ENCODE measurements at regions not wholly inside any gene's neighbourhood (a gene's known extent, or its start where the extent isn't known, plus 50 kb on each side); places are given as distances from the start of the nearest gene placed in this dataset.

DNA sequence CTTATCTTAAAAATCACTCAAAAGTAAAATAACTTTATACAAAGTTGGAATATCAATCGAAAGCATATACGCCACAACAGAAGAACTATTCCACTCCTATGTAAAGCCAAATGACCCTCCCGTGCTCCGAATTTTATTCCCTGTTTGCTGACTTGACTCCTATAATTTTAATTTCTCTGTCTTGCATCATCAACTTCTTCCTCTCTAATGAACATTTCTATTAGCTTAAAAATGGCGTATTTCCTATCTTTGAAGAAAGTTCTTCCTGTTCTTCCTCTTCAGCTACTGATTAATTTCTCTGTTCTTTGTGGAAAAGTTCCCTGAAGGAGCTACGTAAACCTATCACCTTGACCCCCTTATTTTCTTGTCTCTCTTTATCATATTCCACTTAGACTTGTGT is 389.3 kb downstream of the LMO7 start:
- DNase-seq (ENCODE audit: low read depth in 2 of 3, low spot score in 2 of 3): no peak

DNA sequence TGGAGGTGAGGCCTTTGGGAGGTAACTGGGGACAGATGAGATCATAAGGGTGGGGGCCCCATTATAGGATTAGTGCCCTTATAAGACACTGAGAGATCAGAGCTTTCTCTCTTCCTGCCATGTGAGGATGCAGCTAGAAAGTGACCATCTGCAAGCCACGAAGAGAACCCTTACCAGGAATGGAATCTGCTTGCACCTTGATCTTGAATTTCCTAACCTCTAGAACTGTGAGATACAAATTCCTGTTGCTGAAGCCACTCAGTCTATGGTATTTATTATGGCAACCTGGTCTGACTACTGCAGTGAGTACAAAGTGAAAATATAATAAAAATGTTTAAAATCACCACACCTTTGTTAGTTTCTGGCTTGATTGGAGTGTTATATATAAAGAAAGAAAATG is 388.0 kb downstream of the LMO7 start:
- no peak for DNase-seq (ENCODE audit: low read depth in 2 of 3, low spot score in 2 of 3)

DNA sequence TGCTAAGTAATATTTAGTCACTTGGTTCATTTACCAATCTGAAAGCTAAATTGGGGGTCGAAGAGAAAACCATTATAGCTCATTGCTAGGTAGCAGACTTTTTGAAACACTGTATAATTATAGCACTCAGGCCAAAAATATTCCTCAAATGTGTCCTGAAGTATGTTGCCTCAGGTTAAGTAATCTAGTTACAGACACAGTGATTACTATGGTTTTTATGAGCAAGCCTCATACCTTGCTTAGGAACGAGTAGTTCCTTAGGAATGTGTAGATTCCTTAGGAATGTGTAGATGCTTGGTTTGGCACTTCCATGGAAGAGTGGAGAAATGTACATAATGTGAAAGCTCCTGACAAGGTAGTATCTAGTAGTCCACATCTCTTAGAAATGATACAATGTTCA is 387.5 kb downstream of the LMO7 start:
- DNase-seq (ENCODE audit: low read depth in 2 of 3, low spot score in 2 of 3): no peak

DNA sequence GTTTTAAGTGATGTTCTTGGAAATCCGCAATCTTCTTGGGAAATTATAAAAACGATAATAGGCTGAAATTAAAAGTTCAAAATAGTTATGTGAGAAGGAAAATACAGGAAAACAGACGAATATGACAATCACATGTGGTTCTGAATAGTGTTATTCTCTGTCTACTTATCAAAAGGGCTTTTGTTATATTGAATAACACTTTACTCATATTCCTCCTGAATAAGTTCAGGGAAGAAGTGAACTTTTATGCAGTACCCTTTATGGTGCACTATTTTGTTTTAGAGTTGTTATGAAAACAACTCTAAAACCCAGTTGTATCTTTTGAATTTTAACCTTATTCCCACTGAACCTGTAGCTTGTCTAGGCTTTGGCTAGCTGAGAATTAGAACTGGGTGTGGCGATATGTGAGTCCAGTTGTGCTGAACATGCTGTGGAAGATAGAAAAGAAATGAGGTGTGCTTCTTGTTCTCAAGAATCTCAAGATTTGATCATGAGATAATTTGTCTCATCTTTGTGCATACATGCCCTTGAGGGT is 384.4 kb downstream of the LMO7 start:
- no peak for DNase-seq (ENCODE audit: low read depth in 2 of 3, low spot score in 2 of 3)

DNA sequence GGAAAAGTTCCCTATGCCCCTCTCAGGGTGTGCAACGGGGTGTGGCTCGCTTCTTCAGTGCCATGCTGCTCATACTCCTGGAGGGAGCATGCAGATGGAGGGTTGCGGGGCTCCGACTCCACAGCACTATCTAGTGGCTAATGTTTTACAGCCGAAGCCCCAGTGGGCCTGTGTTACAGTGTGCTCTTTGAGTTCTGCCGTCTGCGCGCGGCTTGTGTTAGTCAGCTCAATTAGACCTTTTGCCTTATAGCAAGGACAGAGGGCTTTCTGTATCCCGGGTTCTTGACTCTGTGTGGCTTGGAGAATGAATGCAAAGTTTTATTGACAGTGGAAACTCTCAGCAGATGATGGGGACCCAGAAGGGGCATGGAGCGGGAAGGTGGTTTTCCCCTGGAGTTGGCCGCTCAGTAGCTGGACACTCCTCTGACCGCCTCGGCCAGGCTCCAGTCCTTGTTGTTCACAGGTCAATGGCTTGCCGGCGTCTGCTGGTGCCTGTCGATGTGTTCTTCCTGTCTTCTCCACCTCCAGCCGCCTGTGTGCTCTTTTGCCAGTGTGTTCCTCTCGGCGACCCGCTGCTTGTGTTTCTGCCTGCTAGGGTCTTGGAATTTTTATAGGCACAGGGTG is 383.4 kb downstream of the LMO7 start:
- no peak for DNase-seq (ENCODE audit: low read depth in 2 of 3, low spot score in 2 of 3)

DNA sequence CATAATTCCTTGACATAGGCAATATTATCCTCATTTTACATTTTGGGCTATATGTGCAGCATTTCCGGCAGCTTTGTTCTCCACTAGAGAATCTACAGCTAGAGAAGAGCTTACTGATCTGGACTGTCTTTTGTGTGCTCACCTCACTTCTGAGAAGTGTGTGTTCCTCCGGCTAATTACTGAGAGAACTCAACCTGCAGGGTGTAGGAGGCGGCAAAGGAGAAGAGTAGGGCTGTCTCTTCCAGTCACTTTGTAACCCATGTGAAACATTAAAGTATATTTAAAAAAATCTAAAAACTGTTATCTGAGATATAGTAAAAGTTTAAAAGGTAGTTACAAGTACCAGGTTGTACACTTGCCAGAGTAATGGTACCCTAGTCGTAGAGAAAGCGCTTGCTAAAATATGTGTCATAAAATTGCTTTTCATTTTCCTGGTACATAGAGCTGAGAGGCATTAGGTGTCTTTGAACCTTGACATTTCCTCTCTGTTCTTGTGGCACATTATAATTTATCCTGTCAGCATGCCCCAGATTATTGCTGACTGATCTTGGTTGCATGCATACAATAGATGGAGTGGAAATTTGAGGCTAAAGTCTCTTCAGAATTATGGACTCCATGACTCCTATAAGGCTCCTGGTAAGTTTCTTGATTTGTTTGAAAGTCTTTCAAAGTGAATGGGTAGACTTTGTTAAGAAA is 381.9 kb downstream of the LMO7 start:
- no peak for DNase-seq (ENCODE audit: low read depth in 2 of 3, low spot score in 2 of 3)

DNA sequence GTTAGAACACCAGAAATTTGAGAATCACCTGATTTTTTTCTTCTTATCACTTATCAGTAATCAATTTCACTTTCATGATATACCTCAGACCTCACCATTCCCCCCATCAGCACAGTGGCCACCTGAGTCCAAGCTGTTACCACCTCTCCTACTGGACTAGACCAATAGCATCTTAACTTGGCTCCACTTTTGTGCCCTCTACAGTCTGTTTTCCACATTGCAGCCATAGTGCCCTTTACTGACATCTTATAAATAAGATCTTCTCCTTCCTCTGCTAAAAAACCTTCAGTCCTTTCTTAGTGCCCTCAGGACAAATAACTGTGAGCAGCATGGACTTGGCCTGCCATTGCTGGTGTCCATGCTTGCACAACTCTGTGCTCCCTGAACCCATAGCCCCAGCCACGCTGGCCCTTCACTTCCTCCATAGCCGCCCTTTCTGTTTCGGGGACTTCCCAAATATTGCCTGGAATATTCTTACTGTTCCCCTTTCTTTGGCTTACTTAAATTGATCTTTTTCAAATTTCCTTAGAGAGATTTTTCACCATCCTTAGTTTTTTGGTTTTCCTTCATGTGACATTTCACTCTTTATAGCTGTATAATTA is 380.8 kb downstream of the LMO7 start:
- DNase-seq (ENCODE audit: low read depth in 2 of 3, low spot score in 2 of 3): no peak

DNA sequence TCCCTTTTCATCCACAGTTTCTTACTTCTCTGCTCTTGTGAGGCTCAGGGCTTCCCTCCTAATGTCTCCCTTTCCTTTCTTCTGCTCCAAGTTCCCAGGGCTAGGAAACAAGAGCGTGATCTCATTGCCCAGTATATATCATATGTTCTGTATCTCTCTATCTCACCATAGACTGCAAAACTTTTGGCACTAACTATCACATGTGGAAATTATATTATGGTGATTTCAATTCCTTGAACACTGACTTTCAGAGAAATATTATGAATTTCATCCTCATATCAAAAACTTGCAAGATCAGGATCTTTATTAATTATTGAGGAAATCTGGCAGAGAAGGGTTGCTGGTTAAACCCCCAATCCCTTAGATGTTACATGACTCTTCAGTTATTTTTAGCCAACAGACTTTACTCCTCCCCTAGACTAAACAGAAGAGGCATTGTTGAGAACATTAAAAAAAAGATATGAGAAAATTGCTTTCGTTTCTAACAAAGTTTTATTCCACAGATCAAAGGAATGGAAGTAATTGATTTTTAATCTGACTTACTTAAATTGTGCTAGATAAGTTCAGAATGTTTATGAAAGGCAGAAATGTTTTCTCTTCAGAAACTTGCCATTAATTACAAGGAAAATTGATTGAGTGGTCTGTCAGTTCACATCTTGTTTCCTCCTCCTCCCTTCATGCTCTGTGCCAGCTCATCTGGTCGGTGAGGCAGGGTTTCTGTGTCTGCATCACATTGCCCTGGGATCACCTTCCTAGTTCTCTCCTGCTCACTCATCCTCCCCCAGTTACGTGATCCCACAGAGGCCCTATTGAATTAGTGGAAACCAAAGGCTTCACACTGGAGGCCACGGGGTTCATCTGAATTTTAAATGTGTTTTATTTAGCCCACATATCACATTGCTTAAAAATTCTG is 378.5 kb downstream of the LMO7 start:
- DNase-seq (ENCODE audit: low read depth in 2 of 3, low spot score in 2 of 3): no peak

DNA sequence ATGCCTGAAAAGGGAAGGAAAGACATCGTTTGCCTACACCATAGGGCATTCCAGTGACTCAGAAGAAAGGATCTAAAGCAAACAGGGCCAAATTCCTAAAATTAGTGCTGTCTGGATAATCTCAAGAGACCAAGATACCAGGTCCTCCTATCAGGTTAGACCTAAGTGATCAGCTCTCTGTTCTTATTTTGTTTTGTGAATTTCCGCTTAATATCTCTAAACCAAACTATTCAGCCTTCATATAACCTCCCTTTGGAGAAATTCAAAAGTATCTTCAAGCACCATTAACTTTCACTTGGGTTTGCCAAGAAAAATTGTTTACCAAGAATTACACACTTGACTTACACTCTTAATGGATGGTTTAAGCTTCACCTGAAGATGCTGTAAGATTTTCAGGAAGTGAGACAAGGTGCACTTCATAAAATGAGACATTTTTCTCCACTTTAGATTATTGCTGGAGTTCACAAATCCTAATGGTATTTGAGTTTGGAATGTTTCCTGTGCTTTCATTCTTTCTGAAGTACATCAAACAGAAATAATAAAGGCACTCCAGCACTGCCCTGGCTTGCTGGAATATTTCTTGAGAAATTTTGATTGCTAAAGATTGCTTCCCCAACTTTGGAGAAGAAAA is 376.1 kb downstream of the LMO7 start:
- DNase-seq (ENCODE audit: low read depth in 2 of 3, low spot score in 2 of 3): no peak

DNA sequence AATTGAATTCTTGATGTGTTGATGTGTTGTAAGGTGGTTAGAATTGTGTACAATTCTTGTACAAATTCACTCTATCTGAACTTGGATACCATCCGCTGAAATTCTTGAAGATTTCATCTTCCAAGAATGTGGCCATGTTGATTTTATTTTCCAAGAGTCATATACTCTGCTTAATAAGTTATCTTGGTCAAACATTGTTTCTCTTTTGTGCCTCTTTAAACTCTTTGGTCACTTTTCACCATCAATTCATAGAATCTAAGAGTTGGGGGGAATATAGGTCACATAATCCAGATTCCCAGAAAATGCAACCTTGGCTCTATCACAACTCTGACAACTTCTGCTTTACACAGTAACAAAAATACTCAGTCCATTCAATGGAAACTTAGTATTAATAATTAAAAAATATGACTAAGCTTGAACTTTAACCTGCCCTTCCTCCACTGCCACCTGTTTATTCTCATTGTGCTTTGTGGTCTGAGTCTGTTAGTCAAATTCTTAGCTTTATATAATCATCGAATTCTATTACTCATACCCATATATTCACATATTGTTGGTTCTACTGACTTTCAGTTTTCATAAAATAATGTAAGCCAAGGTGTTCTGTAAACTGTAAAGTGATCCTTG is 373.2 kb downstream of the LMO7 start:
- no peak for DNase-seq (ENCODE audit: low read depth in 2 of 3, low spot score in 2 of 3)

DNA sequence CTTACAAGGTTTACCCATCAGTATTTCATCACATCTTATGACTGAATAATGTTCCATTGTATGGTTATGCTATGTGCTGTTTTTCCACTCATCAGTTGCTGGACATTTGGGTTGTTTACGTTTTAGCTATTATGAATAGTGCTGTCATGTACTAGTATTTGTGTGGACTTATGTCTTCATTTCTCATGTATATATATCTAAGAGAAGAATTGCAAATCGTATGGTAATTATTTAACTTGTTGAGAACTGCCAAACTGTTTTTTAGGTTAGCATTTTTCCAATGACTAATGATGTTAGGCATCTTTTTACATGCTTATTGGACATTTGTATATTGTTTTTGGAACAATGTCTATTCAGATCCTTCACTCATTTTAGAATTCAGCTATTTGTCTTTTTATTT is 368.3 kb downstream of the LMO7 start:
- no peak for DNase-seq (ENCODE audit: low read depth in 2 of 3, low spot score in 2 of 3)

DNA sequence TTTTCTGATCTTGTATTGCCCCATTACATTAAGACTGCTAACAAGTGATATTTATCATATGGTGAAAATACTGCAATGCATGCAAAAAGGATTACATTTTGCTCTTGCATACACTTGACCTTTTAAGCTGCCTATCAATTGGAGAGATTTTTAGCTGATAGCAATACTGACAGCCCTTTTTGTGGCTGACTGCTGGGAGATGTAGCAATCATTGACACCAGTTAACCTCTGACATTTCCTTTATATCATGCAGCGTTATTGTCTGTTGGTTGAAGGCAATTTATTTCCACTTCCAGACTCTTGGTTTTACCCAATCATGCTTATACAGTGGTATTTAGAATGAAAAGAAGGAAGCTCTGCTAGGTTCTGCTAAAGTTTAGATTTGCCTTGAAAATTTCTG is 364.0 kb downstream of the LMO7 start:
- no peak for DNase-seq (ENCODE audit: low read depth in 2 of 3, low spot score in 2 of 3)

DNA sequence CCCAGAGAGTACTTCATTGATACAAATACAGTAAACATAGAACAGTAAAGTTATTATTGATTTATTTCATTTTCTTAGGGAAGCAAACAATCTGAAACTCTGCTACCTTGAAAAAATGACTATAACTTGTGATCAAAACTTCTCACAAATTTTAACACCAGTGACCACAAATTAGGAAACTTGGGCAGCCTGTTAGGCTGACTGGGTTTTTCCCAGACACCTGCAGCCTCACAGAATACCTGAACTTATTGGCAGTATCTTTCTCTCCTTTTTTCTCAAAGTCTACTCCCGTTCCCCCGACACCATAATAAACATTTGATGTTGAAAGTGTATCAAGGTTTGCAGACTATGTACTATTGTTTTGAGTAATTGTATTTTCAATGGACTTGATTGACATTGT is 360.5 kb downstream of the LMO7 start:
- DNase-seq (ENCODE audit: low read depth in 2 of 3, low spot score in 2 of 3): no peak

DNA sequence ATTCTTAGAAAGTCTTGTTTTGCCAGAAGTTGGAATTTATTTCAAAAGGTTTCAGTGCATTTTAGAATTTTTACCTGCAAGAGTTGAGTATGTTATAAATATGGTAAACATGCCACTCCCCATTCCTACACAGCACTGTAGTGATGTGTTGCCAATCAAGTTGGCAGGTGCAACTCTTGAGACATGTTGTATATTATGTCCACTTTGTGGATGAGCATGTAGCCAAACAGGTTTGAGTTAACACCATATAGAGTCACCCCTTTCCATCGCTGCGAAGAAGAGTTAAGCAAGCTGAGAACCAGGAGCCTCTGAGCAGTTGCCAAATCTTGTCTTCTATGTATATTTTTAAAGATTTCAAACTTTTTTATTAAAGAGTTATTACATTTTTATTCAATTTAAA is 359.8 kb downstream of the LMO7 start:
- DNase-seq (ENCODE audit: low read depth in 2 of 3, low spot score in 2 of 3): no peak

DNA sequence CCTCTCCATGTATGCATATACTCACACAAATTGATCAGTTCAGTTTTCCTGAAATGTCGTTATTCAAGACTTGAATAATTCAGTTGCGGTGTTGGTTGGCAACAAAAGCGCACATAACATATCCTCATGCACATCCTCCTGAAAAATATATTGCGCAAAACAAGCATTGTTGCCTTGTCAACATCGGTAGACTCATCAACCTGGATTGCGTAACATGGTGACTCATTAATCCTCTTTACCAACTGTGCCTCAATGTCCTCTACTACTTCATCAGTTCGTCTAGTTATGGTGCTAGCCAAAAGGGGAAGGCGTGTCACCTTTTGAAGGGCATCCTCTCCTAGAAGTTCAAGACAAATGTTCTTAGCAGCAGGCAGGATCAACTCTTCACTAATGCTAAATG is 357.7 kb downstream of the LMO7 start:
- DNase-seq (ENCODE audit: low read depth in 2 of 3, low spot score in 2 of 3): no peak

DNA sequence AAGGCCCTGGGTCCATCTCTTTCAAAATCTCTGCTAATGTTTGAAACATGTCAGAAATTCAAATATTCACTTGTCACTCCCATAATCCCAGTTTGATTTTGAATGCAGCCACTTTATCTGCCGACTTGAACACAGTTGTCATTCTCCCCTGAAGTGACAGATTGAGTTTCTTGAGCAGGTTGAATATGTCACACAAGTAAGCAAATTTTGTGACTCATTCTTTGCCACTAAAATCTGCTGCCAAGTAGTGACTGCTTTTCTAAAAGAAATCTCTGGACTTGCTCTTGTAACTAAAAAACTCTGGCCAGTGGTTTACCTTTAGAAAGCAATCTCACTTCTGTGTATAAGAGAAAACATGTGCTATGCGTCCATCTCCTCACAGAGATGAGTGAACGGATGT is 357.1 kb downstream of the LMO7 start:
- no peak for DNase-seq (ENCODE audit: low read depth in 2 of 3, low spot score in 2 of 3)

DNA sequence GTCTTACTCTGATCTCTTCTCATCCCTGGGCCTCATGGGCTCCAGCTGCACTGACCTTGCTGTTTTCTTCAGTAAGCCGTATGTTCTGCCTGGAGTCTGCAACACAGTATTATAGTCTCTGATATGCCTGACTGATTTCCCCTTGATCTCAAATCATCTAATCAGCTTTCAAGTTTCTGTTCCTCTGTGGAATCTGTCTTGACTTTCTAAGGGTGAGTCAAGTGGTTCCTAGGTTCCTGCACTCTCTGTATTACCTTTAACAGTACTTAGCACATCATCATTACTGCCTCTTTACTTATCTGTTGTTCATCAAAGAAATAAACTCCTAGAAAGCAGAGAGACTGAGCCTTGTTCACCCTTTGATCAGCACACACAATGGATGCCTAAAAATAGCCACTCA is 350.7 kb downstream of the LMO7 start:
- DNase-seq (ENCODE audit: low read depth in 2 of 3, low spot score in 2 of 3): no peak

DNA sequence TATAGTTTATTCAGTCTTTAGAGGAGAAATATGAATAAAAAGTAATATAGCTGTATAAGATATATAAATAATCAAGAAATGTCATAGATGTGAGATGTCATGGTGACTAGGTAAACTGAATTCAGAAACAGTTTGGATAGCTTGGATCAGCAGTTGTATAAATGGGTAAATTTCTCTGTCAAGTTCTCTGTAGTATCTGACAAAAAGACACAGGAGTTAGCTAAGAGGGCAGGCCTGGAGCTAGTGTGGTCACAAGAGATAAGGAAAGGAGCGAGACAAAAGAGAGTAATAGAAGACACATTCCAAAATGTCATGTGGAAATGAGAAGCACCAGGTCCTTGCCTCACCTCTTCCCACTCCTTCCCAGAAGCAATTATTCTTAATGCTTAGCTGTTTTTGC is 349.0 kb downstream of the LMO7 start:
- no peak for DNase-seq (ENCODE audit: low read depth in 2 of 3, low spot score in 2 of 3)

DNA sequence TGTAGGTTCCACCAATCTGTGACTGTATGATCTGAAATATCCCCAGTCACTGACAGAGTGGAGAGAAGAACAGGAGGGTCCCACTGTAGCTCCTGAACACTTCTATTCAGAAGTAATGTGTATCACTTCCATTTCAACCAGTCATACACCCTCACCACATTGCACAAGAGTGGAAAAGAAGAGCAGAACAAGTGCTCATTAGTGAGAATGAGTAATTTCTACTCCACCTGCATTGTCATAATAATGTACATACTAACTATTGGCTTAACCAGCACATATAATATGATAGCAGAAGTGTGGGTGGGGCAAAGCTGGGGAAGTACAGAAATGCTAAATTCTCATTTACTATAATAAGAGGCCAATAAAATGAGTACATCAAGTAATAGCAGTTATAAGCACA is 342.7 kb downstream of the LMO7 start:
- DNase-seq (ENCODE audit: low read depth in 2 of 3, low spot score in 2 of 3): no peak

DNA sequence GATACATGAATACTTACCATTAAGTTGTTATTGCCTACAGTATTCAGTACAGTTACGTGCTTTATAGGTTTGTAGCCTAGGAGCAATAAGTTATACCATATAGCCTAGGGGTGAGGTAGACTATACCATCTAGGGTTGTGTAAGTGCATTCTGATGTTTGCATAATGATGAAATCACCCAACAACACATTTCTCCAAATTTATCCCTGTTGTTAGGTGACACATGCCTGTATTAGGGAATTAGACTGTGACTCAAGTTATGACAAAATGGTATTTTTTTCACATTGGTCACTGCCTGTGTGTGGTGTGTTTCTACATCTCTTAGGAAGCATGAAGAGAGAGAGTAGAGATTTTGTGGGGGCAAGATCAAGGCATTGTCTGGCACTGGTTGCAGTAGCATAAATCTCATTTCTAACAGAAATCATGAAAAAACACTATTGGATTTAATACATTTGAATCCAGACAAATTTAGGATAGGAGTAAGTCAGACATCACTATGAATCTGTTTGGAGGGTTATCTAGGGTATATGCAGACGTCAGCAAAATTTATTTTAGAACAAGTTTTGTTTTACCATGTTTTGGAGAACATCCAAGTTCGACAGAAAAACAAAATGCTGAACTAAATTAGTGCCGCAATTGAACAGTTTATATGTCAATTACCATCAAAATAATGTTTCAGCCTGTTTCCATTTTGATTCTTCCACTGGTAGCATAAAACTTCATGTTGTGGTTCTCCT is 332.1 kb downstream of the LMO7 start:
- DNase-seq (ENCODE audit: low read depth in 2 of 3, low spot score in 2 of 3): no peak

All from activated CD8-positive, alpha-beta memory T cell treated with anti-CD3 and anti-CD28 coated beads for 48 hours (primary cell).